OCI-LY3 (cell line): ENCODE measurements at regions not wholly inside any gene's neighbourhood (a gene's known extent, or its start where the extent isn't known, plus 50 kb on each side); places are given as distances from the start of the nearest gene placed in this dataset.
"Not testable (repeated sequence)": the region's sequence is repeated elsewhere in the genome, so short reads cannot be mapped to it uniquely, and the experiment has no call there.

Experiments used
- H2AFZ ChIP-seq: fragments of 200-600, 300-600 bp; shearing (Covaris generic); 2 replicates; pipeline ENCODE4 v1.6.0; 2014; ENCODE audit warnings: antibody characterized with exemption, low read depth, low read length
- H3K27ac ChIP-seq: fragments of 200-600, 300-600 bp; sonication (generic); 2 replicates; pipeline ENCODE4 v1.5.1; 2014; ENCODE audit warnings: mild to moderate bottlenecking, low read length, moderate library complexity, mixed read lengths
- H3K27me3 ChIP-seq: fragments of 200-600, 300-600 bp; sonication (generic); 2 replicates; pipeline ENCODE4 v1.6.1; 2014; ENCODE audit warnings: low read depth, low read length, mixed read lengths
- H3K36me3 ChIP-seq: fragments of 200-600, 300-600 bp; sonication (generic); replicated peaks from 2 replicates; pipeline ENCODE3; 2014; ENCODE audit warnings: low read depth, low read length, mixed read lengths
- H3K4me1 ChIP-seq: fragments of 300-600, 200-600 bp; sonication (generic); 2 replicates; pipeline ENCODE4 v1.6.1; 2014; ENCODE audit warnings: low read length, mixed read lengths
- H3K4me2 ChIP-seq: fragments of 200-600, 300-600 bp; sonication (generic); 2 replicates; pipeline ENCODE4 v1.6.1; 2014; ENCODE audit warnings: low read length, mixed read lengths
- H3K4me3 ChIP-seq: fragments of 300-600, 200-600 bp; sonication (generic); 2 replicates; pipeline ENCODE4 v1.5.1; 2014; ENCODE audit warnings: antibody characterized with exemption, mild to moderate bottlenecking, low read length, moderate library complexity
- H3K79me2 ChIP-seq: fragments of 300-600, 200-600 bp; shearing (Covaris generic); 2 replicates; pipeline ENCODE4 v1.6.1; 2014; ENCODE audit warnings: mild to moderate bottlenecking, low read length, mixed read lengths
- H3K9ac ChIP-seq: fragments of 300-600, 200-600 bp; shearing (Covaris generic); 2 replicates; pipeline ENCODE4 v1.6.0; 2014; ENCODE audit warnings: mild to moderate bottlenecking, low read length, moderate library complexity
- H3K9me3 ChIP-seq: fragments of 200-600, 300-600 bp; shearing (Covaris generic); 2 replicates; pipeline ENCODE4 v1.6.1; 2014; ENCODE audit warnings: low read length, mixed read lengths; ENCODE audit not compliant: insufficient read depth
- H4K20me1 ChIP-seq: fragments of 200-600, 300-600 bp; sonication (generic); 2 replicates; pipeline ENCODE4 v1.6.1; 2016; ENCODE audit warnings: low read length, mixed read lengths; ENCODE audit not compliant: insufficient read depth
- CTCF ChIP-seq: fragments of 200-600, 300-600 bp; sonication (generic); IDR thresholded peaks from 2 replicates; pipeline ENCODE4 v1.5.1; 2014; ENCODE audit warnings: antibody characterized with exemption, low read length, low read depth
- EZH2phosphoT487 ChIP-seq: fragments of 200-600 bp; shearing (Covaris generic); IDR thresholded peaks from 2 replicates; pipeline ENCODE4 v1.6.1; 2018; ENCODE audit warnings: antibody characterized with exemption, mixed run types, low read depth

- no peaks in the 10 kb centered on the region for H3K27me3 ChIP-seq
- no peaks in the 10 kb centered on the region for H3K36me3 ChIP-seq
- H3K4me1 ChIP-seq, result no peaks in the 10 kb centered on the region
- H3K4me3 ChIP-seq, result no peak overlapping the region
- no peak overlapping the region for H3K27ac ChIP-seq
- no peak overlapping the region for H3K9ac ChIP-seq
- no peaks in the 10 kb centered on the region for H4K20me1 ChIP-seq
- TF ChIP-seq CTCF (no peak), EZH2phosphoT487 (no peak)
- no peaks in the 10 kb centered on the region for H3K9me3 ChIP-seq
- no peak overlapping the region for H3K4me2 ChIP-seq
- H3K79me2 ChIP-seq, result no peaks in the 10 kb centered on the region
- no peak overlapping the region for H2AFZ ChIP-seq
These were observed 150.7 kb upstream of the P2RY1 start for GRCh38 chr3:152684279-152684678.

- no peaks in the 10 kb centered on the region for H3K79me2 ChIP-seq
- no peaks in the 10 kb centered on the region for H3K36me3 ChIP-seq
- H3K4me3 ChIP-seq, result no peak overlapping the region
- H3K27me3 ChIP-seq, result no peaks in the 10 kb centered on the region
- H3K9me3 ChIP-seq, result no peaks in the 10 kb centered on the region
- no peak overlapping the region for H3K4me2 ChIP-seq
- H3K9ac ChIP-seq, result no peak overlapping the region
- TF ChIP-seq EZH2phosphoT487, result no peak
- no peak for TF ChIP-seq CTCF
- 0 out of 2 replicates have a peak, but pooled peaks cover 5% of the 10 kb centered on the region for H3K4me1 ChIP-seq
- no peak overlapping the region for H2AFZ ChIP-seq
- no peak overlapping the region for H3K27ac ChIP-seq
- no peaks in the 10 kb centered on the region for H4K20me1 ChIP-seq
These were observed 146.6 kb upstream of the P2RY1 start for GRCh38 chr3:152688313-152688712.

- not testable (repeated sequence) for H4K20me1 ChIP-seq, H3K4me3 ChIP-seq, H3K27me3 ChIP-seq, H3K79me2 ChIP-seq, H3K9me3 ChIP-seq, H3K4me1 ChIP-seq, H3K9ac ChIP-seq, H3K27ac ChIP-seq, H3K4me2 ChIP-seq, H3K36me3 ChIP-seq, H2AFZ ChIP-seq
These were observed 142.6 kb upstream of the P2RY1 start for GRCh38 chr3:152692326-152692725.

GRCh38 chr3:152693521-152694250 is 141.2 kb upstream of the P2RY1 start:
- H3K4me1 ChIP-seq, H3K4me3 ChIP-seq, H2AFZ ChIP-seq, H3K9me3 ChIP-seq, H3K36me3 ChIP-seq, H4K20me1 ChIP-seq, H3K27ac ChIP-seq, H3K27me3 ChIP-seq, H3K79me2 ChIP-seq, H3K9ac ChIP-seq, H3K4me2 ChIP-seq: not testable (repeated sequence)

GRCh38 chr3:152695840-152696239 is 139.1 kb upstream of the P2RY1 start:
- no peak overlapping the region for H2AFZ ChIP-seq
- H3K9me3 ChIP-seq, result no peaks in the 10 kb centered on the region
- no peak overlapping the region for H3K9ac ChIP-seq
- H4K20me1 ChIP-seq, result no peaks in the 10 kb centered on the region
- TF ChIP-seq EZH2phosphoT487 (no peak), CTCF (no peak)
- no peak overlapping the region for H3K4me3 ChIP-seq
- no peak overlapping the region for H3K27ac ChIP-seq
- no peaks in the 10 kb centered on the region for H3K79me2 ChIP-seq
- H3K27me3 ChIP-seq, result no peaks in the 10 kb centered on the region
- H3K36me3 ChIP-seq, result no peaks in the 10 kb centered on the region
- H3K4me1 ChIP-seq, result 0 out of 2 replicates have a peak, but pooled peaks cover 5% of the 10 kb centered on the region
- no peak overlapping the region for H3K4me2 ChIP-seq
